Esophagus muscularis mucosa (tissue), 4 donors: ENCODE measurements at regions not wholly inside any gene's neighbourhood (a gene's known extent, or its start where the extent isn't known, plus 50 kb on each side); places are given as distances from the start of the nearest gene placed in this dataset.

Source experiments
- DNase-seq: peaks from one replicate; pipeline ENCODE4 v3.0.0-alpha.2; 2017; ENCODE audit errors: extremely low spot score
- H3K27ac ChIP-seq, 4 donors: fragments of 200-600 bp; sonication (generic); replicated peaks in 1 of 4; 1 replicate in 3 of 4; 2 replicates in 1 of 4; pipeline ENCODE4 v1.5.1; 2016 to 2019; ENCODE audit warnings: mild to moderate bottlenecking in 1 of 4
- H3K27me3 ChIP-seq, 4 donors: fragments of 200-600 bp; sonication (generic); one replicate each; pipeline versions ENCODE4 v1.5.1 to v1.6.0; 2016 to 2019
- H3K36me3 ChIP-seq, 4 donors: fragments of 200-600 bp; sonication (generic); one replicate each; pipeline ENCODE4 v1.5.1; 2016 to 2019
- H3K4me1 ChIP-seq, 4 donors: fragments of 200-600 bp; sonication (generic); one replicate each; pipeline ENCODE4 v1.5.1; 2016 to 2019
- H3K4me3 ChIP-seq, 4 donors: fragments of 200-600 bp; sonication (generic); 1 replicate in 2 of 4; 2 replicates in 2 of 4; pipeline ENCODE4 v1.5.1; 2016 to 2019; ENCODE audit warnings: mild to moderate bottlenecking in 4 of 4, moderate library complexity in 1 of 4
- H3K9me3 ChIP-seq, 4 donors: fragments of 200-600 bp; sonication (generic); 1 replicate in 3 of 4; 2 replicates in 1 of 4; pipeline ENCODE4 v1.5.1; 2016 to 2019
- EP300 ChIP-seq: sonication (generic); formaldehyde crosslinking; IDR thresholded peaks from one replicate; pipeline ENCODE4 v1.6.1; 2017; ENCODE audit warnings: antibody characterized with exemption
- POLR2A ChIP-seq: fragments of 450-650 bp; IDR thresholded peaks from one replicate; pipeline ENCODE4 v1.6.1; 2017; ENCODE audit warnings: antibody characterized with exemption, moderate library complexity, mild to moderate bottlenecking, low read depth
- POLR2AphosphoS5 ChIP-seq, 2 donors: sonication (generic); formaldehyde crosslinking; IDR thresholded peaks; one replicate each; pipeline ENCODE4 v1.6.1; 2017; ENCODE audit warnings: antibody characterized with exemption in 2 of 2
- WGBS: methylation state at CpG from one replicate; pipeline ENCODE4 v1.1.5; 2018; 5-methylcytosine and 5-hydroxymethylcytosine counted together
- intact Hi-C: fragments of 100-400 bp; cut with DNase I; formaldehyde crosslinking; loops from one replicate; pipeline ENCODE4 v1.15.1; 2023
- TF ChIP-seq, protein P1 (sequence below), 3 experiments: fragments of 200-600 bp in 2 of 3; fragments of 450-650 bp in 1 of 3; sonication (generic) in 2 of 3; IDR thresholded peaks; one replicate each; pipeline ENCODE4 v1.5.1; 2017 to 2019; ENCODE audit warnings: antibody characterized with exemption in 3 of 3, mild to moderate bottlenecking in 2 of 3, moderate library complexity in 1 of 3

- H3K4me1 ChIP-seq, result no peaks in the 10 kb centered on the region
- intact Hi-C loops, result no loop called here
- WGBS, result 98% methylated on average over 4 of the region's 4 CpGs
- TF ChIP-seq POLR2A (no peak), POLR2AphosphoS5 (IDR thresholded peaks at IDR 0.05) (no peak), EP300 (no peak)
- no peak overlapping the region for H3K4me3 ChIP-seq
- no peaks in the 10 kb centered on the region for H3K9me3 ChIP-seq
- no peak overlapping the region for H3K27ac ChIP-seq
- no peaks in the 10 kb centered on the region for H3K27me3 ChIP-seq
- no peak for DNase-seq
- H3K36me3 ChIP-seq, result no peaks in the 10 kb centered on the region
Observed at GRCh38 chr7:83872501-83872900, 223.6 kb upstream of the SEMA3E start.

DNA sequence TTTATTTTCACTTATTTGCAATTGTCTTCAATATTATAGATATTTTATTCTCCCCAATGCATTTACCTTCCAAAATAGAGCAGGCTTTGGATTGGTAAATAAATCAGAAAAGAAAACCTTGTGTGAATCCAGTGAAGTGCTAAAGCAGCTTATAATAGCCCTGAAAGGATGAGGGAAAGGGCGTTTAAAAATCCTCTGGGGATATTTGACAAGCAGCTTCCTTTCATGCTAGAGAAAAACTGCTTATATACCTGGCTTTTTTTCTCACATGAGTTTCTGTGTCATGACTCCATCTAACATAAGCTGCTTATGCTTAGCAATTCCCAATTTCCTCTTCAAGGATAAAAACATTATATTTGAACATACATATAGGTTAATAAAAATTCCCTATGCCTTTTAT, 221.6 kb upstream of the SEMA3E start:
- intact Hi-C loops, result no loop called here
- DNase-seq, result no peak
- no peaks in the 10 kb centered on the region for H3K27me3 ChIP-seq

GRCh38 chr7:83866582-83866981, 217.6 kb upstream of the SEMA3E start:
- Histone ChIP-seq H3K27ac (no peak overlapping the region), H3K36me3 (no peaks in the 10 kb centered on the region), H3K4me3 (no peak overlapping the region), H3K9me3 (no peaks in the 10 kb centered on the region), H3K27me3 (no peaks in the 10 kb centered on the region), H3K4me1 (no peaks in the 10 kb centered on the region)
- WGBS, result 94% methylated on average over 2 of the region's 2 CpGs
- intact Hi-C loops, result no loop called here
- TF ChIP-seq POLR2A, result no peak
- no peak for TF ChIP-seq POLR2AphosphoS5 (IDR thresholded peaks at IDR 0.05)
- no peak for TF ChIP-seq EP300
- TF ChIP-seq, protein P1, sequence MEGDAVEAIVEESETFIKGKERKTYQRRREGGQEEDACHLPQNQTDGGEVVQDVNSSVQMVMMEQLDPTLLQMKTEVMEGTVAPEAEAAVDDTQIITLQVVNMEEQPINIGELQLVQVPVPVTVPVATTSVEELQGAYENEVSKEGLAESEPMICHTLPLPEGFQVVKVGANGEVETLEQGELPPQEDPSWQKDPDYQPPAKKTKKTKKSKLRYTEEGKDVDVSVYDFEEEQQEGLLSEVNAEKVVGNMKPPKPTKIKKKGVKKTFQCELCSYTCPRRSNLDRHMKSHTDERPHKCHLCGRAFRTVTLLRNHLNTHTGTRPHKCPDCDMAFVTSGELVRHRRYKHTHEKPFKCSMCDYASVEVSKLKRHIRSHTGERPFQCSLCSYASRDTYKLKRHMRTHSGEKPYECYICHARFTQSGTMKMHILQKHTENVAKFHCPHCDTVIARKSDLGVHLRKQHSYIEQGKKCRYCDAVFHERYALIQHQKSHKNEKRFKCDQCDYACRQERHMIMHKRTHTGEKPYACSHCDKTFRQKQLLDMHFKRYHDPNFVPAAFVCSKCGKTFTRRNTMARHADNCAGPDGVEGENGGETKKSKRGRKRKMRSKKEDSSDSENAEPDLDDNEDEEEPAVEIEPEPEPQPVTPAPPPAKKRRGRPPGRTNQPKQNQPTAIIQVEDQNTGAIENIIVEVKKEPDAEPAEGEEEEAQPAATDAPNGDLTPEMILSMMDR (IDR thresholded peaks at IDR 0.05), result no peak
- no peak for DNase-seq

More for the DNA sequence above, 221.6 kb upstream of the SEMA3E start:
- Histone ChIP-seq H3K4me3 (no peak overlapping the region), H3K27ac (no peak overlapping the region), H3K4me1 (no peaks in the 10 kb centered on the region), H3K9me3 (no peaks in the 10 kb centered on the region), H3K36me3 (no peaks in the 10 kb centered on the region)
- 43% methylated on average over 1 of the region's 1 CpG for WGBS
- no peak for TF ChIP-seq EP300
- no peak for TF ChIP-seq POLR2A
- TF ChIP-seq, protein P1 (IDR thresholded peaks at IDR 0.05), result no peak
- TF ChIP-seq POLR2AphosphoS5 (IDR thresholded peaks at IDR 0.05), result no peak

DNA sequence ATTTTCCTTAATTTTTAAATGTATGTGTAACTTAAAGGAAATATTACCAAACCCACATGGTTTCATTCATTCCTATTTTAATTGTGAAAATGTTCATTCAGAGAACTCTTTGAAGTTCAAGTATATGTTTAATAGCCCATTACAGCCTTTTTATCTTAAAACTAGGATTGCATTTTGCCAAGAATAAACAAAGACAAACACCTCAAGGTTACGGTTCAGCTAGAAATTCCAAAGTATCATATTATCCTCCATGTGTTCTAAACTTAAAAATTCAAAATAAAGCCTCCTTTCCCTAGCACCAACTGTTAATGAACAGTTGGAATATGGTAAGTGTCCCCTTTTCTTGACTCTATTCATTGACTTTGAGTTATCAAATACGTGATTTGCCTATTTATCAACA, 215.6 kb upstream of the SEMA3E start:
- Histone ChIP-seq H3K36me3 (no peaks in the 10 kb centered on the region), H3K4me1 (no peaks in the 10 kb centered on the region), H3K27ac (no peak overlapping the region), H3K4me3 (no peak overlapping the region), H3K9me3 (no peaks in the 10 kb centered on the region), H3K27me3 (no peaks in the 10 kb centered on the region)
- no peak for DNase-seq
- intact Hi-C loops, result no loop called here
- WGBS, result 86% methylated on average over 2 of the region's 2 CpGs
- TF ChIP-seq POLR2AphosphoS5 (IDR thresholded peaks at IDR 0.05) (no peak), POLR2A (no peak), EP300 (no peak)
- TF ChIP-seq, protein P1 (IDR thresholded peaks at IDR 0.05), result no peak

DNA sequence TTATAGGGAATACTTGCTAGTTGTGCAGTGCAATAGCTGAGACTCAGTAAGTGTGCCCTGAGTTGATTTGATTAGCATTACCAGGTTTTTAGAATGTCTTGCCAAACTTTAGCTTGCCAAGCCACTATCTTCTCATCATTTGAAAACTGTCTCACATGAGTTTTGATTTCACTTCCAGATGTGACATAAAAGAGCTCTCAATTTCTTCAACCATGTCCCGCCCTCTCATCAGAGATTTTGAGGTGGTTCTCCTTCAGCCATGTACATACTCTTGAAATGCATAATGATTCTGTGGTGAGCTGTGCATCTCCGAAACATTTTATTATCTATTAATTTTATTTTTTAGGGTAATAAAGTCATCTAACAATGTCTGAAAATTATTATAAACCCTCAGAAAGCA, 215.0 kb upstream of the SEMA3E start:
- no peak overlapping the region for H3K4me3 ChIP-seq
- H3K9me3 ChIP-seq, result no peaks in the 10 kb centered on the region
- intact Hi-C loops, result no loop called here
- DNase-seq, result no peak
- H3K4me1 ChIP-seq, result no peaks in the 10 kb centered on the region
- WGBS, result 96% methylated on average over 2 of the region's 2 CpGs
- TF ChIP-seq, protein P1 (IDR thresholded peaks at IDR 0.05), result no peak
- no peak for TF ChIP-seq EP300
- no peak for TF ChIP-seq POLR2AphosphoS5 (IDR thresholded peaks at IDR 0.05)
- TF ChIP-seq POLR2A, result no peak
- H3K36me3 ChIP-seq, result no peaks in the 10 kb centered on the region
- no peak overlapping the region for H3K27ac ChIP-seq
- H3K27me3 ChIP-seq, result no peaks in the 10 kb centered on the region
